ENCODE measurements at regions not wholly inside any gene's neighbourhood (a gene's known extent, or its start where the extent isn't known, plus 50 kb on each side); places are given as distances from the start of the nearest gene placed in this dataset.
"Not testable (repeated sequence)": the region's sequence is repeated elsewhere in the genome, so short reads cannot be mapped to it uniquely, and the experiment has no call there.

DNA sequence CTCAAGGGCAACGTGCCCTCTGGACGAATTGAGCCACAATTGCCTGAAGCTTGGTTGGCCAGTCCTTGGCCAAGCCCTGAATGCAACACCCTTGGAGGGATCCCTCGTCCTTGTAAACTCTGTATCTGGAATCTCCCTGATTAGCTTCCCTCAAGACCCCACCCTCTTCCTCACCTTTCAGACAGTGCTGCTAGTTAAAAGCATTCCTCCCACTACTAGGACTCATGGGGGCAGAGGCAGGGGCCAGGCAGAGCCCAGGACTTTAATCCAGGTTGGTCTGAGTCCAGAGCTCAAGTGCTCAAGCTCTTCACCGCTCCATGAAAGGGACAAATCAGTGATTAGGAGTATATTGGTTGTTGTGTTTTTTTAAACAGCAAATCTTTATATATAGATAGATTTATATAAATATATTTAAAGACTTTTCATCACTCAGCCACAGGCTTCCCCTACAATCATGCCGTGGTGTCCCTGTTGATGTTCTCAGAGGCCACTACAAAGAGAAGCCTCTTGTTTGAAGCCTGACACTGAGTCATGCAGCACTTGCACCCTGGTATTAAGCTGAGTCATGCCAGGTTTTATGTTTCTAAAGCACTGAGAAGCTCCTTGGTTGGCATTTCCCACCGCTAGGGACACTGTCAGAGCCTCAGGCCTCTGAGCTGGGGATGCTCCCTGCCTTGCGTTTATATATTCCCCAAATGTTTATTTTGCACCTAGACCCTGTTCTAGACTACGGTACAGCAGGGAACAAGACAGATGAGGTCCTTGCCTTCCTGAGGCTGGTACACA, 53.8 kb upstream of the GSC start:
- intact Hi-C loops (cut with DNase I), result no loop called here
- peak in 4 of 42 donors; percentile 7 to 50 (median 10) for DNase-seq

GRCh38 chr14:94821705-94822104, 51.8 kb upstream of the GSC start:
- DNase-seq, result no peak
- intact Hi-C loops (cut with DNase I), result no loop called here

GRCh38 chr14:94820932-94821331, 51.0 kb upstream of the GSC start:
- intact Hi-C loops (cut with DNase I); DNase-seq: not testable (repeated sequence)
